Ishikawa (cell line): ENCODE measurements at regions not wholly inside any gene's neighbourhood (a gene's known extent, or its start where the extent isn't known, plus 50 kb on each side); places are given as distances from the start of the nearest gene placed in this dataset.

ENCODE experiments used
- CREB1 ChIP-seq: IDR thresholded peaks from 2 replicates; pipeline ENCODE4 v1.6.1; 2012; ENCODE audit warnings: low read depth
- EGR1 ChIP-seq: IDR thresholded peaks from 2 replicates; pipeline ENCODE4 v1.6.1; 2012
- EP300 ChIP-seq: IDR thresholded peaks from 2 replicates; pipeline ENCODE4 v1.6.1; 2012; ENCODE audit warnings: borderline replicate concordance
- RAD21 ChIP-seq: IDR thresholded peaks from 2 replicates; pipeline ENCODE4 v1.6.1; 2012; ENCODE audit warnings: low read depth
- TAF1 ChIP-seq: IDR thresholded peaks from 2 replicates; pipeline ENCODE4 v1.6.1; 2012; ENCODE audit warnings: low read depth, mild to moderate bottlenecking
- TF ChIP-seq, protein P1 (sequence below): IDR thresholded peaks from 2 replicates; pipeline ENCODE4 v1.6.1; 2012; ENCODE audit warnings: low read depth, mild to moderate bottlenecking
- TF ChIP-seq, protein P2 (sequence below): IDR thresholded peaks from 2 replicates; pipeline ENCODE4 v1.6.1; 2012
- TF ChIP-seq, protein P3 (sequence below): IDR thresholded peaks from 2 replicates; pipeline ENCODE4 v1.6.1; 2012

DNA sequence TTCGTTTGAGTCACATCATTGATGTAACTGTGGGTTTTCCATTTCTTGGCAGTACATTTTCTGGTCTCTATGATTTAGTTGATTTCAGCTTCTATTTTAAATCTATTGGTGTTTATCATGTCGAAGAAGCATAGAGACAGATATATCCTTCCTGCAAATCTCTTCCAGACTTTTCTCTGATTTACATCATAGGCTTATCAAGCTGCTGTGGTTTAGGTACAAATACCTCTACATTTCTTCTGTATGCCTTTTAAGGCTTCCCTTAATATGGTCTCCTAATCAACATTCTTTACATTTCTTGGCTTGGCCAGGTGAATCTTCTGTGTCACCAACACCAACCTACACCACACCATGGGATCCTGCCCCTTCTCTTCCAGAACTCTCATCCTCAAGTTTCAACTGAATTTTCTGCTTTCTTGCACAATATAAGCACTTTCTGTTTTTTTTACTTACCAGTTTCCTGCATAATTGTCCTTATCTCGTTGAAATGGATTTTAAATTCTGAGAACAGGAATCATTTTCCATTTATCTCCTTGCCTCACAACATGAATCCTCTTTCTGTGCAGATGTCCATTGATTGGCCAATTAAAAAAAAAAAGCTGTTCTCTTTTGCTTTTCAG, 626.9 kb downstream of the ANKRD50 start:
- TF ChIP-seq, protein P1, sequence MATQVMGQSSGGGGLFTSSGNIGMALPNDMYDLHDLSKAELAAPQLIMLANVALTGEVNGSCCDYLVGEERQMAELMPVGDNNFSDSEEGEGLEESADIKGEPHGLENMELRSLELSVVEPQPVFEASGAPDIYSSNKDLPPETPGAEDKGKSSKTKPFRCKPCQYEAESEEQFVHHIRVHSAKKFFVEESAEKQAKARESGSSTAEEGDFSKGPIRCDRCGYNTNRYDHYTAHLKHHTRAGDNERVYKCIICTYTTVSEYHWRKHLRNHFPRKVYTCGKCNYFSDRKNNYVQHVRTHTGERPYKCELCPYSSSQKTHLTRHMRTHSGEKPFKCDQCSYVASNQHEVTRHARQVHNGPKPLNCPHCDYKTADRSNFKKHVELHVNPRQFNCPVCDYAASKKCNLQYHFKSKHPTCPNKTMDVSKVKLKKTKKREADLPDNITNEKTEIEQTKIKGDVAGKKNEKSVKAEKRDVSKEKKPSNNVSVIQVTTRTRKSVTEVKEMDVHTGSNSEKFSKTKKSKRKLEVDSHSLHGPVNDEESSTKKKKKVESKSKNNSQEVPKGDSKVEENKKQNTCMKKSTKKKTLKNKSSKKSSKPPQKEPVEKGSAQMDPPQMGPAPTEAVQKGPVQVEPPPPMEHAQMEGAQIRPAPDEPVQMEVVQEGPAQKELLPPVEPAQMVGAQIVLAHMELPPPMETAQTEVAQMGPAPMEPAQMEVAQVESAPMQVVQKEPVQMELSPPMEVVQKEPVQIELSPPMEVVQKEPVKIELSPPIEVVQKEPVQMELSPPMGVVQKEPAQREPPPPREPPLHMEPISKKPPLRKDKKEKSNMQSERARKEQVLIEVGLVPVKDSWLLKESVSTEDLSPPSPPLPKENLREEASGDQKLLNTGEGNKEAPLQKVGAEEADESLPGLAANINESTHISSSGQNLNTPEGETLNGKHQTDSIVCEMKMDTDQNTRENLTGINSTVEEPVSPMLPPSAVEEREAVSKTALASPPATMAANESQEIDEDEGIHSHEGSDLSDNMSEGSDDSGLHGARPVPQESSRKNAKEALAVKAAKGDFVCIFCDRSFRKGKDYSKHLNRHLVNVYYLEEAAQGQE = no peak
- no peak for TF ChIP-seq RAD21
- no peak for TF ChIP-seq EGR1
- no peak for TF ChIP-seq TAF1
- TF ChIP-seq, protein P2, sequence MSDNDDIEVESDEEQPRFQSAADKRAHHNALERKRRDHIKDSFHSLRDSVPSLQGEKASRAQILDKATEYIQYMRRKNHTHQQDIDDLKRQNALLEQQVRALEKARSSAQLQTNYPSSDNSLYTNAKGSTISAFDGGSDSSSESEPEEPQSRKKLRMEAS = no peak
- TF ChIP-seq CREB1 = no peak
- no peak for TF ChIP-seq EP300
- TF ChIP-seq, protein P3, sequence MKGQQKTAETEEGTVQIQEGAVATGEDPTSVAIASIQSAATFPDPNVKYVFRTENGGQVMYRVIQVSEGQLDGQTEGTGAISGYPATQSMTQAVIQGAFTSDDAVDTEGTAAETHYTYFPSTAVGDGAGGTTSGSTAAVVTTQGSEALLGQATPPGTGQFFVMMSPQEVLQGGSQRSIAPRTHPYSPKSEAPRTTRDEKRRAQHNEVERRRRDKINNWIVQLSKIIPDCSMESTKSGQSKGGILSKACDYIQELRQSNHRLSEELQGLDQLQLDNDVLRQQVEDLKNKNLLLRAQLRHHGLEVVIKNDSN = no peak
